Activated T-cell treated with anti-CD3 and anti-CD28 coated beads, Interleukin-2, amount 50 U/mL, for 4 hours (primary cell): ENCODE measurements at regions not wholly inside any gene's neighbourhood (a gene's known extent, or its start where the extent isn't known, plus 50 kb on each side); places are given as distances from the start of the nearest gene placed in this dataset.
"Not testable (repeated sequence)": the region's sequence is repeated elsewhere in the genome, so short reads cannot be mapped to it uniquely, and the experiment has no call there.

ENCODE experiments used
- ATAC-seq, 2 donors: fragments of 200-7000 bp; cut with Tn5 transposase; one replicate each; pipeline ENCODE4 v1.10.0; 2021
- DNase-seq: peaks from one replicate; pipeline ENCODE4 v3.0.0-alpha.2; 2020
- H3K27me3 Mint-ChIP-seq: one replicate; pipeline ENCODE4 v1.8.0; 2021; ENCODE audit warnings: low read depth, mixed read lengths
- H3K36me3 Mint-ChIP-seq: one replicate; pipeline ENCODE4 v1.8.0; 2022; ENCODE audit warnings: mixed read lengths; ENCODE audit not compliant: insufficient read depth
- H3K4me1 Mint-ChIP-seq: one replicate; pipeline ENCODE4 v1.8.0; 2021; ENCODE audit warnings: low read depth, mixed read lengths
- H3K4me3 Mint-ChIP-seq: one replicate; pipeline ENCODE4 v1.8.0; 2021; ENCODE audit warnings: mild to moderate bottlenecking, moderate library complexity, mixed read lengths
- H3K9me3 Mint-ChIP-seq: one replicate; pipeline ENCODE4 v1.8.0; 2021; ENCODE audit warnings: mixed read lengths

GRCh38 chr3:3305084-3305483, 125.6 kb upstream of the CRBN start:
- DNase-seq (no peak), ATAC-seq (no peak)
- Mint-ChIP-seq H3K36me3 (no peaks in the 10 kb centered on the region), H3K4me3 (no peak overlapping the region), H3K9me3 (no peaks in the 10 kb centered on the region), H3K27me3 (peaks cover 4% of the 10 kb centered on the region), H3K4me1 (no peaks in the 10 kb centered on the region)

DNA sequence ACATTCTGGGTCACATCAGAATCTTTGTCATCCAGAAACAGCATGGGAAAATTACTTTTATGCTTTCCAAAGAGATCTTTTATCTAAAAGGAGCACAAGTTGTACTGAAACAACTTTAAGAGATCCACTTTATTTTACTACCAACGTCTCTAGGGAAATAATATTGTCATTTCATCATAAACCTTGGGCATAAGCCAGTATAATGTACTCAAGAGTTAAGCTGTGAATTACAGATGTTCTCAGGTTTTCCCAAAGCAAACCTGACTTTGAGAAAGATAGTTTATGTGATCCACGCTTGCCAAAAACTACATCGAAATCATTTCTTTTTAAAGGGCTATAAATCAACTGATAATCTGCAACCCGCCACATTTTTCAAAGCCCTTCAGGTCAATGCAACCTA, 124.1 kb upstream of the CRBN start:
- Mint-ChIP-seq H3K9me3 (no peaks in the 10 kb centered on the region), H3K4me1 (no peaks in the 10 kb centered on the region), H3K4me3 (no peak overlapping the region), H3K36me3 (no peaks in the 10 kb centered on the region), H3K27me3 (peaks cover 4% of the 10 kb centered on the region)
- no peak for ATAC-seq
- DNase-seq, result no peak

GRCh38 chr3:3302964-3303363, 123.5 kb upstream of the CRBN start:
- peaks cover 4% of the 10 kb centered on the region for H3K27me3 Mint-ChIP-seq

DNA sequence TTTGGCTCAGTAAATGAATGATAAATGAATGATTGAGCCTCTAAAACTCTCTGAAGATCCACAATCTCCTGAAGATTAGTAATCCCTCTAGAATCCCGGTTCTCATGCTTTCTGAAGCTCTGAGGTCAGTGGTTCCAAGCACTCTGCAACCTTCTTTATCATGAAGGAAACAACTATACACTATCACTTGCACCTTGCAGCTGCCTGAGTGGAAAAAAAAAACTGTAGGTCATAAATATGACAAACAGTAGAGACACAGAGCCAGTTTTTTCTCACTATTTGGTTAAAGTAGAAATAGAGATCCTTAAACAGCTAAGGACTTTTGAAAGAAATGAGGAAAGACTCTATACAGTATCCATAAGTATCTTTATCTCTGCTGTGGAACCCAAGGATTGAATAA, 122.0 kb upstream of the CRBN start:
- peaks cover 4% of the 10 kb centered on the region for H3K27me3 Mint-ChIP-seq

More at GRCh38 chr3:3302964-3303363, 123.5 kb upstream of the CRBN start:
- no peak for ATAC-seq
- no peaks in the 10 kb centered on the region for H3K36me3 Mint-ChIP-seq
- H3K9me3 Mint-ChIP-seq, result no peaks in the 10 kb centered on the region
- DNase-seq, result no peak
- H3K4me1 Mint-ChIP-seq, result no peaks in the 10 kb centered on the region
- no peak overlapping the region for H3K4me3 Mint-ChIP-seq

DNA sequence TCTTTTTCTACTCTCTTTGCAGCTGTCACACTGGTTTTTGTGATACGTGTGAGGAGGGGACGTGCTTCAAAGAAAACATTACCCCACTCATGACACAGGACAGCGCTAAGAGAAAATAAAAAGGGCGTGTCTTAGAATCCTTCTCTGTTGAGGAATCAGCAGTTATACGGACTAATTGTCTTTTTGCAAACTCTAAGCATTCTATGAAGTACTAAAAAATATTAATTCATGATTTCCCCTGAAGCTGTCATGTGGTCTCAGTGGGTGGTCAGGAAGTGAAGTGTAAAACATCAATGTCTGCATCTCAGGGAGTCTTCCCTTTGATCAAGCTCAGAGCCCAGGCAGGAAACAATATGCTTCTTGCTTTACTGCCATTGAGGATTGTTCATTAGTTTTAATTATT, 117.5 kb upstream of the CRBN start:
- no peak for DNase-seq
- Mint-ChIP-seq H3K27me3 (peaks cover under 1% of the 10 kb centered on the region), H3K4me3 (peak overlapping the region; percentile 52), H3K4me1 (peaks cover 17% of the 10 kb centered on the region), H3K36me3 (no peaks in the 10 kb centered on the region), H3K9me3 (peaks cover 20% of the 10 kb centered on the region)
- peak; percentile 43 to 46 for ATAC-seq

More for the DNA sequence above, 122.0 kb upstream of the CRBN start:
- ATAC-seq, result no peak
- H3K9me3 Mint-ChIP-seq, result no peaks in the 10 kb centered on the region
- no peak overlapping the region for H3K4me3 Mint-ChIP-seq
- no peaks in the 10 kb centered on the region for H3K36me3 Mint-ChIP-seq
- no peak for DNase-seq
- peaks cover 13% of the 10 kb centered on the region for H3K4me1 Mint-ChIP-seq

DNA sequence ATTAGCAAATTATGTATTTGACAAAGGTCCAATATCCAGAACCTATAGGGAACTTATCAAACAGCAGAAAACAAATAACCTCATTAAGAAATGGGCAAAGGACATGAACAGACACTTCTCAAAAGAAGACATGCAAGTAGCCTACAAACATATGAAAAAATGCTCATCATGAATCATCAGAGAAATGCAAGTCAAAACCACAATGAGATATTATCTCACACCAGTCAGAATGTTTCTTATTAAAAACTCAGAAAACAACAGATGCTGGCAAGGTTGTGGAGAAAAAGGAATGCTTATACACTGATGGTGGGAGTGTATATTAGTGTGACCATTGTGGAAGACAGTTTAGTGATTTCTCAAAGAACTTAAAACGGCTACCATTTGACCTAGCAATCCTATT, 116.1 kb upstream of the CRBN start:
- H3K36me3 Mint-ChIP-seq, result no peaks in the 10 kb centered on the region
- no peak overlapping the region for H3K4me3 Mint-ChIP-seq
- H3K27me3 Mint-ChIP-seq, result peaks cover 2% of the 10 kb centered on the region
- H3K9me3 Mint-ChIP-seq, result peaks cover 22% of the 10 kb centered on the region
- ATAC-seq (no peak), DNase-seq (no peak)
- H3K4me1 Mint-ChIP-seq, result peaks cover 17% of the 10 kb centered on the region

DNA sequence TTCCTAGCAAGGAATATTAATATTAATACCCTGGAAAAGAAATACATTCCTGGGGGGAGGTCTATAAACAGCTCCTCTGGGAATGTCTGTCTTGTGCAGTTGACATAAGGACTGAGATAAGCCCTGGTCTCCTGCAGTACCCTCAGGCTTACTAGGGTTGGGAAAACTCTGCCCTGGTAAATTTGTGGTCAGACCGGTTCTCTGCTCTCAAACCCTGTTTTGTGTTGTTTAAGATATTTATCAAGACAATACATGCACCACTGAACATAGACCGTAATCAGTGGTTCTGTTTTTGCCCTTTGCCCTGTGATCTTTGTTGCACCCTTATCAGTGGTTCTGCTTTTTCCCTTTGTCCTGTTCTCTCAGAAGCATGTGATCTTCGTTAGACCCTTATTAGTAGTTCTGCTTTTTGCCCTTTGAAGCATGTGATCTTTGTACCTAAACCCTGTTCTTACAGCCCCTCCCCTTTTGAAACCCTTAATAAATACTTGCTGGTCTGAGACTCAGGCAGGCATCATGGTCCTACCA, 112.3 kb upstream of the CRBN start:
- not testable (repeated sequence) for H3K36me3 Mint-ChIP-seq, ATAC-seq, H3K27me3 Mint-ChIP-seq, H3K4me1 Mint-ChIP-seq, DNase-seq, H3K4me3 Mint-ChIP-seq
- H3K9me3 Mint-ChIP-seq, result peaks cover 22% of the 10 kb centered on the region

GRCh38 chr3:3288255-3288654, 108.8 kb upstream of the CRBN start:
- Mint-ChIP-seq H3K4me3 (no peak overlapping the region), H3K9me3 (peaks cover 5% of the 10 kb centered on the region), H3K36me3 (no peaks in the 10 kb centered on the region), H3K4me1 (no peaks in the 10 kb centered on the region), H3K27me3 (peaks cover 5% of the 10 kb centered on the region)
- DNase-seq (no peak), ATAC-seq (no peak)

DNA sequence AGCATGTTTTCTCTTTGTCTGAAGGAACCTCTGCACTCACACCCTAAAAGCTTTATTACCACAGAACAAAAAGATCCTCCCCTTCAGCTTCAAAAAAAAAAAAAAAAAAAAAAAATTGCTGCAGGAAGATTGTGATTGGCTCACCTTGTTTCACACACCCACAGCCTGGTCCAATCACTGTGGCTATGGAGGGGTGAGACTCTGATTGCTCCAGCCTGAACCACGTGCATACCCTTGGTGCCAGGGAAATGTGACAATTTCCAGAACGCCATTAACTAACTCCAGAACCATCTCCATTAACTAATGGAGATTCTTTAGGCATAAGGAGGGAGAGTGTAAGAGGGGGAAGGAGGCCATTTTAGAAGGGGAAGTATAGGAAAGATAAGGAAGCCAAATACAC, 106.5 kb upstream of the CRBN start:
- ATAC-seq (no peak), DNase-seq (no peak)
- Mint-ChIP-seq H3K27me3 (peaks cover 3% of the 10 kb centered on the region), H3K4me3 (no peak overlapping the region), H3K36me3 (no peaks in the 10 kb centered on the region), H3K9me3 (no peaks in the 10 kb centered on the region), H3K4me1 (no peaks in the 10 kb centered on the region)

DNA sequence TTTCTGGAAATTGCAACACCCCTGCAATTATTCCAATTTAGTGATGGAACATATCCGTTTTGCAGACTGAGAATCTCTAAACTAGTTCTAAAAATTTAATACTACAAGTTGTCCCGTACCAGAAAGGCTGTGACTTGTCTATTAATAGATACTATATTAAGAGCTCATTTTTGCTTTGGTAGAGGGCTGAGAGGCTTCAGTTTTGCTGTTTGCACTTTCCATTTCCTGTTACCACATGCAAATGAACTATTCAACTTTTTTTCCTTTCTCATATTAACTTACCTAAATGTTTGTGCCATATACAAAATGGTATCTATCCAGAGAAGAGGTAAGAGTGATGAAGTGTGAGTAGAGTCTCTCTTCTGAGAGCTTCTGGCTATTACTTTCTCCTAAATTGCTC, 101.5 kb upstream of the CRBN start:
- H3K27me3 Mint-ChIP-seq, result peaks cover 7% of the 10 kb centered on the region
- no peaks in the 10 kb centered on the region for H3K36me3 Mint-ChIP-seq
- no peak overlapping the region for H3K4me3 Mint-ChIP-seq
- DNase-seq (no peak), ATAC-seq (no peak)
- H3K4me1 Mint-ChIP-seq, result peaks cover 2% of the 10 kb centered on the region
- no peaks in the 10 kb centered on the region for H3K9me3 Mint-ChIP-seq

DNA sequence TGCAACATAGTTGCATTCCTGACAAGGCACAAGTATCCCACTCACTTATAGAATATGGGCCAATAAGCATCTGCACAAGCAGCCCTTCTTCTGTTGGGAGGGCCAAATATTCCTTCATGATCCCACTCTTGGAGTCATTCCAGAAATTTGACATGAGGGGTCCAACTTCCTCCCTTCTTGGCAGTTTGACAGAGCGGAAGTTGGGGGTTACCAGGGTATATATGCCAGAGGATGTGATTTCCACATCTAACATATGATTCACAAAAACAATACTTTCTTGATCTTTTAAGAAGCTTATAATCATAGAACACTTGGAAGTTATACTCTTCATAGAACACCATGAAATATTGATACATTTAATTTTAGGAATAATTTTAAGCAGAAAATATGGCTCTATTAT, 100.9 kb upstream of the CRBN start:
- H3K9me3 Mint-ChIP-seq, result no peaks in the 10 kb centered on the region
- DNase-seq (no peak), ATAC-seq (no peak)
- no peak overlapping the region for H3K4me3 Mint-ChIP-seq
- no peaks in the 10 kb centered on the region for H3K36me3 Mint-ChIP-seq
- peaks cover 2% of the 10 kb centered on the region for H3K4me1 Mint-ChIP-seq
- H3K27me3 Mint-ChIP-seq, result peaks cover 7% of the 10 kb centered on the region

DNA sequence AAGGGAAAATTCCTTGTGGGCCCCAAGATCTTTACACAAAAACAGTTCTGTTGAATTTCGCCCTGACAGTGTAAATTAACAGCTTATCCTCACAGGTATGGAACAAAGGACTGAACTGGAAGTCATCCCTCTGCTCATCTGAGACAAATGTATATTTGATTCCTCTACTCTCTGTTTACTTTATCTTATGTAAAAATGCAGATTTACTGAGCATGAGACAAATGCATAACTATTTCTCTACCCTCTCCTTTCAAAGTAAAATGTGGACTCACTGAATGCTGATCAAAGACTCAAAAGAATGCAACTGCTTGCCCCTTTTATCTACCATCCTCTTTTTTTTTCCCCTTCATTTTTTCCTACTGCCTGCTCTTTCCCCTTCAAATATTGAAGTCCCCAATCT, 98.6 kb upstream of the CRBN start:
- peaks cover 4% of the 10 kb centered on the region for H3K27me3 Mint-ChIP-seq
- no peak for ATAC-seq
- no peaks in the 10 kb centered on the region for H3K9me3 Mint-ChIP-seq
- H3K36me3 Mint-ChIP-seq, result no peaks in the 10 kb centered on the region
- no peak for DNase-seq
- H3K4me1 Mint-ChIP-seq, result peaks cover 2% of the 10 kb centered on the region
- no peak overlapping the region for H3K4me3 Mint-ChIP-seq

GRCh38 chr3:3276630-3277029, 97.1 kb upstream of the CRBN start:
- Mint-ChIP-seq H3K36me3 (no peaks in the 10 kb centered on the region), H3K9me3 (no peaks in the 10 kb centered on the region), H3K4me3 (no peak overlapping the region), H3K27me3 (peaks cover 4% of the 10 kb centered on the region), H3K4me1 (peaks cover 2% of the 10 kb centered on the region)
- ATAC-seq, result no peak
- DNase-seq, result no peak

DNA sequence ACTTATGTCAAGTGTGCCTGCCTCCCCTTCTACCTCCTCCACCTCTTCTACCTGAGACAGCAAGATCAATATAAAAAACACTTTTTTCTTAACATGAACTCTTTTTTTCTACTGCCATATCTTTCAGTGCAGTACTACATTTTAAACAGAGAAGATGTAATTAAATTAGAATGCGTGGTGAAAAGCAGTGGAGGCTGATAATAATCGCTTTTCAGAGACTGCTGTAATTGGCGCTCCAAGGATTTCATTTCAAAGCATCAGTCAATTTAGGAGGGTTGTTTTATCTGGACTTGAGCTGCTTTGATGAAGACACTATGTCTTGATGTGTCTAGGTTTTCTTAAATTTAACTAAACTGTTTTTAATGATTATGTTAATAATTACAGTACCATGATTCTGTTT, 85.3 kb upstream of the CRBN start:
- Mint-ChIP-seq H3K9me3 (no peaks in the 10 kb centered on the region), H3K4me1 (no peaks in the 10 kb centered on the region), H3K27me3 (no peaks in the 10 kb centered on the region), H3K4me3 (no peak overlapping the region), H3K36me3 (no peaks in the 10 kb centered on the region)
- ATAC-seq (no peak), DNase-seq (no peak)

DNA sequence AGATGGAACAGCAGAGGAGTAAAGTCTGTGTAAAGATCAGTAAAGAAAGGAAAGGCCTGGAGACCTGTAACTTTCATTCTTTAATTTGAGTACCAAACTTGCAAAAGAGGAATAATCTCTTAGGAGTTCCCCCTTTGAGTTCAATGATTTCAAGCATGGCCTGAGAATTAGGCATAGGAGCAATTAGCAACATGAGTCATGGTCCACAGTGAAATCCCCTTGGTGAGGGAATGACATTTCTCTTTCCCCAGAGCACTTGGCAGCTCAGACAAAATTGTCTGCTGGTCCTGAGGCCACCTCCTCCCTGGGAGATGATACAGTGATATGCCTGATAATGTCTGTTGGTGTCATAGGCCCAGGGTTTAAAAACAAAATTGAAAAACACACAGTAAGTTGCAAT, 81.4 kb upstream of the CRBN start:
- Mint-ChIP-seq H3K4me3 (no peak overlapping the region), H3K36me3 (no peaks in the 10 kb centered on the region), H3K4me1 (no peaks in the 10 kb centered on the region), H3K27me3 (no peaks in the 10 kb centered on the region), H3K9me3 (no peaks in the 10 kb centered on the region)
- DNase-seq (no peak), ATAC-seq (no peak)

GRCh38 chr3:3259181-3259580, 79.7 kb upstream of the CRBN start:
- DNase-seq (no peak), ATAC-seq (no peak)
- Mint-ChIP-seq H3K9me3 (no peaks in the 10 kb centered on the region), H3K36me3 (no peaks in the 10 kb centered on the region), H3K4me3 (no peak overlapping the region), H3K27me3 (no peaks in the 10 kb centered on the region), H3K4me1 (no peaks in the 10 kb centered on the region)
